Natural killer cell (primary cell): ENCODE measurements at regions not wholly inside any gene's neighbourhood (a gene's known extent, or its start where the extent isn't known, plus 50 kb on each side); places are given as distances from the start of the nearest gene placed in this dataset.
A peak's percentile ranks its signal among the peaks of the same experiment; 100 is the strongest.

Experiments used
- ATAC-seq, 3 donors: fragments of 150-1000 bp in 2 of 3; fragments of 200-7000 bp in 1 of 3; cut with Tn5 transposase; 1 replicate in 1 of 3; 2 replicates in 2 of 3; pipeline ENCODE4 v1.10.0; 2021; ENCODE audit warnings: mild to moderate bottlenecking in 2 of 3, moderate library complexity in 2 of 3
- DNase-seq, 2 donors: peaks; one replicate each; pipeline versions ENCODE4 v3.0.0 to v3.0.0-alpha.2; 2013 to 2021; ENCODE audit warnings: mixed read lengths in 1 of 2
- H3K27ac ChIP-seq: one replicate; pipeline ENCODE4 v1.5.1; 2013; ENCODE audit warnings: mild to moderate bottlenecking, low read length
- H3K27me3 ChIP-seq: one replicate; pipeline ENCODE4 v1.6.1; 2013; ENCODE audit warnings: low read length; ENCODE audit not compliant: control insufficient read depth, insufficient read depth
- H3K36me3 ChIP-seq: one replicate; pipeline ENCODE4 v1.6.1; 2013; ENCODE audit warnings: low read length; ENCODE audit not compliant: control insufficient read depth, insufficient read depth
- H3K4me1 ChIP-seq: one replicate; pipeline ENCODE4 v1.6.1; 2013; ENCODE audit warnings: low read length; ENCODE audit not compliant: control insufficient read depth, insufficient read depth
- H3K4me3 ChIP-seq: one replicate; pipeline ENCODE4 v1.5.1; 2013; ENCODE audit warnings: low read length
- H3K9me3 ChIP-seq: one replicate; pipeline ENCODE4 v1.6.1; 2013; ENCODE audit warnings: low read length; ENCODE audit not compliant: control insufficient read depth, insufficient read depth
- H3K27ac Mint-ChIP-seq, 2 donors: one replicate each; pipeline ENCODE4 v1.8.0; 2022; ENCODE audit warnings: mild to moderate bottlenecking in 2 of 2, mixed read lengths in 2 of 2, moderate library complexity in 1 of 2
- H3K27me3 Mint-ChIP-seq, 2 donors: one replicate each; pipeline ENCODE4 v1.8.0; 2022; ENCODE audit warnings: low read depth in 2 of 2, mixed read lengths in 2 of 2
- H3K36me3 Mint-ChIP-seq: one replicate; pipeline ENCODE4 v1.8.0; 2022; ENCODE audit warnings: mixed read lengths
- H3K4me1 Mint-ChIP-seq, 2 donors: one replicate each; pipeline ENCODE4 v1.8.0; 2022; ENCODE audit warnings: mixed read lengths in 2 of 2
- H3K4me3 Mint-ChIP-seq: one replicate; pipeline ENCODE4 v1.8.0; 2022; ENCODE audit warnings: mild to moderate bottlenecking, moderate library complexity, mixed read lengths
- H3K9me3 Mint-ChIP-seq, 2 donors: one replicate each; pipeline ENCODE4 v1.8.0; 2022; ENCODE audit warnings: mixed read lengths in 2 of 2
- CTCF ChIP-seq: fragments of 200-600 bp; IDR thresholded peaks from one replicate; pipeline ENCODE4 v1.8.0; 2022; ENCODE audit warnings: antibody characterized with exemption
- WGBS: methylation state at CpG from one replicate; pipeline ENCODE4 v1.1.7; 2013; ENCODE audit warnings: missing lambda C conversion rate; ENCODE audit not compliant: insufficient coverage; 5-methylcytosine and 5-hydroxymethylcytosine counted together
- intact Hi-C: fragments of 100-400 bp; cut with micrococcal nuclease; formaldehyde crosslinking; loops from one replicate; pipeline ENCODE4 v1.14.2; 2022

- Mint-ChIP-seq H3K27ac (no peak overlapping the region), H3K4me3 (no peak overlapping the region), H3K27me3 (no peaks in the 10 kb centered on the region), H3K4me1 (peaks cover 9 to 17% of the 10 kb centered on the region in 2 donors), H3K36me3 (no peaks in the 10 kb centered on the region), H3K9me3 (no peaks in the 10 kb centered on the region)
- H3K4me3 ChIP-seq, result no peak overlapping the region
- H3K9me3 ChIP-seq, result no peaks in the 10 kb centered on the region
- DNase-seq, result no peak
- intact Hi-C loops, result no loop called here
- WGBS, result 88% methylated on average over 2 of the region's 2 CpGs
- no peak for ATAC-seq
- TF ChIP-seq CTCF, result no peak
- H3K27ac ChIP-seq, result no peak overlapping the region
- H3K4me1 ChIP-seq, result peaks cover 21% of the 10 kb centered on the region
- H3K27me3 ChIP-seq, result no peaks in the 10 kb centered on the region
- H3K36me3 ChIP-seq, result no peaks in the 10 kb centered on the region
These were observed 185.0 kb downstream of the BCL11A start for GRCh38 chr2:60368456-60368855.

GRCh38 chr2:60366135-60366712, 187.2 kb downstream of the BCL11A start:
- Mint-ChIP-seq H3K4me3 (no peak overlapping the region), H3K27ac (no peak overlapping the region), H3K36me3 (no peaks in the 10 kb centered on the region), H3K9me3 (no peaks in the 10 kb centered on the region), H3K27me3 (peaks cover 0 to 2% of the 10 kb centered on the region in 2 donors), H3K4me1 (peaks cover 9 to 17% of the 10 kb centered on the region in 2 donors)
- WGBS, result 15% methylated on average over 4 of the region's 4 CpGs
- ATAC-seq (peak in 1 of 3 donors; percentile 43), DNase-seq (no peak)
- Histone ChIP-seq H3K9me3 (no peaks in the 10 kb centered on the region), H3K27ac (peak overlapping the region; percentile 4), H3K27me3 (no peaks in the 10 kb centered on the region), H3K36me3 (no peaks in the 10 kb centered on the region), H3K4me3 (no peak overlapping the region), H3K4me1 (peaks cover 18% of the 10 kb centered on the region)
- no peak for TF ChIP-seq CTCF
- intact Hi-C loops, result no loop called here

- 96% methylated on average over 4 of the region's 5 CpGs for WGBS
- Histone ChIP-seq H3K27ac (peak overlapping the region; percentile 4), H3K4me1 (peaks cover 15% of the 10 kb centered on the region)
These were observed 187.9 kb downstream of the BCL11A start for GRCh38 chr2:60365556-60365955.

More at GRCh38 chr2:60365556-60365955, 187.9 kb downstream of the BCL11A start:
- Mint-ChIP-seq H3K4me3 (no peak overlapping the region), H3K27ac (no peak overlapping the region), H3K9me3 (no peaks in the 10 kb centered on the region), H3K36me3 (no peaks in the 10 kb centered on the region), H3K27me3 (peaks cover 0 to 2% of the 10 kb centered on the region in 2 donors), H3K4me1 (peaks cover 9 to 17% of the 10 kb centered on the region in 2 donors)
- H3K36me3 ChIP-seq, result no peaks in the 10 kb centered on the region
- H3K9me3 ChIP-seq, result no peaks in the 10 kb centered on the region
- H3K27me3 ChIP-seq, result no peaks in the 10 kb centered on the region
- no peak for ATAC-seq
- intact Hi-C loops, result no loop called here
- TF ChIP-seq CTCF, result no peak
- DNase-seq, result no peak
- H3K4me3 ChIP-seq, result no peak overlapping the region
